ENCODE measurements at regions not wholly inside any gene's neighbourhood (a gene's known extent, or its start where the extent isn't known, plus 50 kb on each side); places are given as distances from the start of the nearest gene placed in this dataset.

GRCh38 chr13:99892866-99893504 is 78.6 kb downstream of the ZIC5 start:
- DNase-seq, result no peak

GRCh38 chr13:99892196-99892613 is 79.4 kb downstream of the ZIC5 start:
- DNase-seq, result no peak

- no peak for DNase-seq
Observed at GRCh38 chr13:99886706-99887105, 84.9 kb downstream of the ZIC5 start.

- DNase-seq, result no peak
Observed at GRCh38 chr13:99884913-99885312, 86.7 kb downstream of the ZIC5 start.

GRCh38 chr13:99883805-99884204 is 87.8 kb downstream of the ZIC5 start:
- DNase-seq, result no peak

GRCh38 chr13:99878921-99879610 is 92.5 kb downstream of the ZIC5 start:
- no peak for DNase-seq

- DNase-seq, result no peak
Observed at GRCh38 chr13:99876651-99877050, 94.9 kb downstream of the ZIC5 start.

- DNase-seq, result no peak
Observed at GRCh38 chr13:99875391-99875790, 96.2 kb downstream of the ZIC5 start.

GRCh38 chr13:99873832-99874430 is 97.6 kb downstream of the ZIC5 start:
- DNase-seq, result no peak

GRCh38 chr13:99873141-99873540 is 98.4 kb downstream of the ZIC5 start:
- no peak for DNase-seq

- no peak for DNase-seq
Observed at GRCh38 chr13:99871249-99871898, 100.2 kb downstream of the ZIC5 start.

- no peak for DNase-seq
Observed at GRCh38 chr13:99870541-99870940, 101.0 kb downstream of the ZIC5 start.

GRCh38 chr13:99869830-99870229 is 101.7 kb downstream of the ZIC5 start:
- DNase-seq, result no peak

GRCh38 chr13:99868767-99869166 is 102.8 kb downstream of the ZIC5 start:
- DNase-seq, result no peak

GRCh38 chr13:99867535-99868257 is 103.9 kb downstream of the ZIC5 start:
- DNase-seq, result no peak

GRCh38 chr13:99866781-99867180 is 104.8 kb downstream of the ZIC5 start:
- no peak for DNase-seq

- DNase-seq, result no peak
Observed at GRCh38 chr13:99865420-99865930, 106.1 kb downstream of the ZIC5 start.

GRCh38 chr13:99864627-99864990 is 107.0 kb downstream of the ZIC5 start:
- no peak for DNase-seq

- no peak for DNase-seq
Observed at GRCh38 chr13:99863789-99864626, 107.6 kb downstream of the ZIC5 start.

GRCh38 chr13:99862244-99862643 is 109.3 kb downstream of the ZIC5 start:
- no peak for DNase-seq

GRCh38 chr13:99861771-99862170 is 109.8 kb downstream of the ZIC5 start:
- no peak for DNase-seq

- DNase-seq, result no peak
Observed at GRCh38 chr13:99860745-99861144, 110.8 kb downstream of the ZIC5 start.

All from stimulated activated CD4-positive, alpha-beta T cell treated with anti-CD3 and anti-CD28 coated beads, Interleukin-4, amount 100 ng/mL, for 1 hour (primary cell).